Progenitor cell of endocrine pancreas (in vitro differentiated cells): ENCODE measurements at regions not wholly inside any gene's neighbourhood (a gene's known extent, or its start where the extent isn't known, plus 50 kb on each side); places are given as distances from the start of the nearest gene placed in this dataset.

Source experiments
- DNase-seq: peaks from one replicate; pipeline ENCODE4 v3.0.0; 2021; ENCODE audit warnings: low spot score; ENCODE audit not compliant: unreplicated experiment
- H3K27ac Mint-ChIP-seq: 2 replicates; pipeline ENCODE4 v1.8.0; 2021; ENCODE audit warnings: mild to moderate bottlenecking, moderate library complexity, mixed read lengths
- H3K27me3 Mint-ChIP-seq: 2 replicates; pipeline ENCODE4 v1.8.0; 2021; ENCODE audit warnings: mixed read lengths
- H3K36me3 Mint-ChIP-seq: 2 replicates; pipeline ENCODE4 v1.8.0; 2022; ENCODE audit warnings: mixed read lengths; ENCODE audit not compliant: insufficient read depth
- H3K4me1 Mint-ChIP-seq: 2 replicates; pipeline ENCODE4 v1.8.0; 2021; ENCODE audit warnings: low read depth, mixed read lengths
- H3K4me3 Mint-ChIP-seq: 2 replicates; pipeline ENCODE4 v1.8.0; 2021; ENCODE audit warnings: low read depth, mild to moderate bottlenecking, moderate library complexity, mixed read lengths
- H3K9me3 Mint-ChIP-seq: 2 replicates; pipeline ENCODE4 v1.8.0; 2021; ENCODE audit warnings: low read depth, mixed read lengths
- CTCF ChIP-seq: fragments of 200-600 bp; sonication (generic); IDR thresholded peaks from one replicate; pipeline ENCODE4 v1.5.0; 2021; ENCODE audit warnings: antibody characterized with exemption, mild to moderate bottlenecking; ENCODE audit not compliant: unreplicated experiment

GRCh38 chr3:80374423-80374822 lies 606.6 kb upstream of the ROBO1 start:
- no peak overlapping the region for H3K4me3 Mint-ChIP-seq
- no peaks in the 10 kb centered on the region for H3K36me3 Mint-ChIP-seq
- no peak for TF ChIP-seq CTCF
- no peaks in the 10 kb centered on the region for H3K4me1 Mint-ChIP-seq
- H3K9me3 Mint-ChIP-seq, result peaks cover 3% of the 10 kb centered on the region
- no peaks in the 10 kb centered on the region for H3K27me3 Mint-ChIP-seq
- DNase-seq, result no peak
- H3K27ac Mint-ChIP-seq, result no peak overlapping the region

GRCh38 chr3:80368616-80369015 lies 600.8 kb upstream of the ROBO1 start:
- H3K4me1 Mint-ChIP-seq, result no peaks in the 10 kb centered on the region
- H3K9me3 Mint-ChIP-seq, result peaks cover 3% of the 10 kb centered on the region
- H3K36me3 Mint-ChIP-seq, result no peaks in the 10 kb centered on the region
- no peak overlapping the region for H3K27ac Mint-ChIP-seq
- no peak for DNase-seq
- H3K27me3 Mint-ChIP-seq, result no peaks in the 10 kb centered on the region
- H3K4me3 Mint-ChIP-seq, result no peak overlapping the region
- TF ChIP-seq CTCF, result no peak

DNA sequence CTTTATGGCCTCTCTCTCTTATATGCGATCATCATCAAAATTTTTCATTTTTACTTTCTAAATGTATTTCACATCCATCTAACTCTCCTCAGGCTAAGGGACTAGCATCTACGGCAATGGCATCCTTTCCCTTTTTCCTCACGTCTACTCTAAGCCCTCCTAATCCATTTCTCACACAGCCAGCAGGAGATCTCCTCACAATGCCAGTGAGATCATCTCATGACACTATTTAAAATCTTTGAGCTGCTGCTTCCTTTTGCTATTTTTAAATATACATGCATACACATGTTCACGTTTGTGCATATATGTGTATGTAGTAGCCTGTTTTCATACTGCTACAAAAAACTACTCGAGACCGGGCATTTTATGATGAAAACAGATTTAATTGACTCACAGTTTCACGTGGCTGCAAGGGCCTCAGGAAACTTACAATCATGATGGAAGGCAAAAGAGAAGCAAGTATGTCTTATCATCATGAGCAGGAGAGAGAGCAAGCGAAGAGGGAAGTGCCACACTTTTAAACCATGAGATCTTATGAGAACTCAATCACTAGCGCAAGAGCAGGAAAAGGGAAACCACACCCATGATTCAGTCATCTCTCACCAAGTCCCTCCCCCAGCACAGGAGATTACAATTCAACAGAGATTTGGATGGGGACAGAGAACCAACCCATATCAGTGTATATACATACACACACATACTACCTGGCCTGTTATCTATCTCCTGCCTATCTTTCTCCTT lies 599.2 kb upstream of the ROBO1 start:
- Mint-ChIP-seq H3K9me3 (no peaks in the 10 kb centered on the region), H3K4me3 (no peak overlapping the region), H3K27me3 (no peaks in the 10 kb centered on the region), H3K4me1 (no peaks in the 10 kb centered on the region), H3K36me3 (no peaks in the 10 kb centered on the region), H3K27ac (no peak overlapping the region)
- TF ChIP-seq CTCF, result no peak
- no peak for DNase-seq

GRCh38 chr3:80357761-80358160 lies 590.0 kb upstream of the ROBO1 start:
- no peak overlapping the region for H3K27ac Mint-ChIP-seq
- no peak for DNase-seq
- no peaks in the 10 kb centered on the region for H3K36me3 Mint-ChIP-seq
- H3K27me3 Mint-ChIP-seq, result no peaks in the 10 kb centered on the region
- no peak for TF ChIP-seq CTCF
- H3K4me1 Mint-ChIP-seq, result no peaks in the 10 kb centered on the region
- H3K9me3 Mint-ChIP-seq, result no peaks in the 10 kb centered on the region
- H3K4me3 Mint-ChIP-seq, result no peak overlapping the region

- no peaks in the 10 kb centered on the region for H3K9me3 Mint-ChIP-seq
- H3K36me3 Mint-ChIP-seq, result no peaks in the 10 kb centered on the region
- no peak overlapping the region for H3K27ac Mint-ChIP-seq
- no peak for TF ChIP-seq CTCF
- H3K4me1 Mint-ChIP-seq, result peaks cover 4% of the 10 kb centered on the region
- no peaks in the 10 kb centered on the region for H3K27me3 Mint-ChIP-seq
- no peak overlapping the region for H3K4me3 Mint-ChIP-seq
- DNase-seq, result no peak
These were observed 587.3 kb upstream of the ROBO1 start for GRCh38 chr3:80355144-80355543.
